GM12878 (cell line): ENCODE measurements at regions not wholly inside any gene's neighbourhood (a gene's known extent, or its start where the extent isn't known, plus 50 kb on each side); places are given as distances from the start of the nearest gene placed in this dataset.

ENCODE experiments used
- ATAC-seq: fragments of 200-7000 bp; cut with Tn5 transposase; 3 replicates; pipeline ENCODE4 v1.9.1; 2020; ENCODE audit warnings: mild to moderate bottlenecking, moderate library complexity
- BruUV-seq: library from RNA; stranded (reverse); fragments of 400-500 nt; replicated peaks from 2 replicates; lab custom pipeline; 2021; lab: Mats Ljungman, UMichigan
- CTCF ChIA-PET: fragments of 300-600 bp; sonication (Branson Sonifier 250); formaldehyde crosslinking; extraction: SDS; loops from one replicate; lab custom pipeline; 2021; ENCODE audit warnings: inconsistent platforms; lab: Yijun Ruan, JAX
- POLR2A ChIA-PET: fragments of 350-600 bp; formaldehyde crosslinking; extraction: SDS; loops from one replicate; lab custom pipeline; 2021; ENCODE audit warnings: inconsistent platforms; lab: Charles Lee
- RAD21 ChIA-PET: fragments of 300-600 bp; sonication (Branson Sonifier 250); formaldehyde crosslinking; loops from one replicate; lab custom pipeline; 2023; ENCODE audit warnings: antibody characterized with exemption; ENCODE audit not compliant: unreplicated experiment; lab: Charles Lee
- SMC1A ChIA-PET: fragments of 300-600 bp; sonication (Branson Sonifier 250); formaldehyde crosslinking; loops from one replicate; lab custom pipeline; 2023; ENCODE audit not compliant: unreplicated experiment, uncharacterized antibody; lab: Charles Lee
- DNase-seq: peaks from one replicate; pipeline ENCODE4 v3.0.0-alpha.2; 2011; ENCODE audit warnings: low read depth, low spot score
- FAIRE-seq: peaks from 3 replicates; lab custom pipeline; 2011; peaks lifted over from hg19 to GRCh38; lab: Jason Lieb, UNC
- H2AFZ ChIP-seq: 2 replicates; pipeline ENCODE4 v1.6.0; 2011; ENCODE audit warnings: low read depth, low read length, control low read depth; ENCODE audit not compliant: control insufficient read depth
- H3K27ac ChIP-seq: 2 replicates; pipeline ENCODE4 v1.5.1; 2011; ENCODE audit warnings: control low read depth; ENCODE audit not compliant: control insufficient read depth, insufficient read depth
- H3K27me3 ChIP-seq, 2 experiments: replicated peaks in 1 of 2; 2 replicates each; pipeline versions ENCODE4 v1.6.0 to v1.6.1; 2011; ENCODE audit warnings: low read length in 1 of 2; ENCODE audit not compliant: control insufficient read depth in 2 of 2, insufficient read depth in 2 of 2
- H3K36me3 ChIP-seq, 2 experiments: 2 replicates each; pipeline ENCODE4 v1.5.1; 2011; ENCODE audit warnings: low read length in 1 of 2; ENCODE audit not compliant: control insufficient read depth in 2 of 2, insufficient read depth in 2 of 2
- H3K4me1 ChIP-seq: 2 replicates; pipeline ENCODE4 v1.6.1; 2011; ENCODE audit warnings: mild to moderate bottlenecking, low read length, moderate library complexity, mixed read lengths; ENCODE audit not compliant: control insufficient read depth, insufficient read depth
- H3K4me2 ChIP-seq: 2 replicates; pipeline ENCODE4 v1.6.0; 2011; ENCODE audit warnings: control low read depth; ENCODE audit not compliant: control insufficient read depth, insufficient read depth
- H3K4me3 ChIP-seq: fragments of 200-600 bp; sonication (generic); 2 replicates; pipeline ENCODE4 v1.5.1; 2016
- H3K79me2 ChIP-seq: 2 replicates; pipeline ENCODE4 v1.6.0; 2011; ENCODE audit warnings: low read length; ENCODE audit not compliant: control insufficient read depth, insufficient read depth
- H3K9ac ChIP-seq: 2 replicates; pipeline ENCODE4 v1.8.0; 2011; ENCODE audit warnings: low read length, control low read depth, mixed read lengths; ENCODE audit not compliant: control insufficient read depth, insufficient read depth
- H3K9me3 ChIP-seq: replicated peaks from 3 replicates; pipeline ENCODE4 v1.5.1; 2011; ENCODE audit warnings: mild to moderate bottlenecking, low read length; ENCODE audit not compliant: control insufficient read depth, insufficient read depth
- H4K20me1 ChIP-seq: 2 replicates; pipeline ENCODE4 v1.6.0; 2011; ENCODE audit not compliant: control insufficient read depth, insufficient read depth
- CBX3 ChIP-seq: fragments of 200-600 bp; sonication (generic); IDR thresholded peaks from 2 replicates; pipeline ENCODE4 v1.6.1; 2016; ENCODE audit warnings: low read depth, borderline replicate concordance
- CEBPB ChIP-seq, 2 experiments: fragments of 150-350 bp in 1 of 2; IDR thresholded peaks; 2 replicates each; pipeline ENCODE4 v1.6.1; 2012 to 2014; ENCODE audit warnings: low read depth in 2 of 2, low read length in 2 of 2, borderline replicate concordance in 1 of 2, inconsistent platforms in 1 of 2
- ESRRA ChIP-seq: IDR thresholded peaks from 2 replicates; pipeline ENCODE4 v1.6.1; 2012; ENCODE audit warnings: mild to moderate bottlenecking, low read length, improper control_type of control experiment
- FOXM1 ChIP-seq: IDR thresholded peaks from 2 replicates; pipeline ENCODE4 v1.6.1; 2012; ENCODE audit warnings: low read depth, mild to moderate bottlenecking, inconsistent platforms, low read length, moderate library complexity
- HDAC2 ChIP-seq: fragments of 200-600 bp; sonication (generic); IDR thresholded peaks from 2 replicates; pipeline ENCODE4 v1.6.1; 2017
- MYC ChIP-seq: IDR thresholded peaks from 2 replicates; pipeline ENCODE4 v1.6.1; 2011; ENCODE audit warnings: mild to moderate bottlenecking, low read length, moderate library complexity, inconsistent platforms; ENCODE audit not compliant: insufficient read depth, insufficient replicate concordance, insufficient read length, severe bottlenecking
- NFXL1 ChIP-seq: fragments of 450-650 bp; IDR thresholded peaks from 2 replicates; pipeline ENCODE4 v1.6.1; 2017; ENCODE audit warnings: antibody characterized with exemption, mild to moderate bottlenecking, borderline replicate concordance
- NR2C1 ChIP-seq: fragments of 450-650 bp; IDR thresholded peaks from 2 replicates; pipeline ENCODE4 v1.6.1; 2017; ENCODE audit warnings: antibody characterized with exemption, mild to moderate bottlenecking, moderate library complexity
- WGBS: methylation state at CpG from one replicate; pipeline ENCODE4 v1.1.6; 2016; ENCODE audit warnings: low lambda C conversion rate; ENCODE audit not compliant: insufficient replicate concordance, insufficient coverage; ENCODE audit errors: missing lambda C conversion rate; 5-methylcytosine and 5-hydroxymethylcytosine counted together
- in situ Hi-C: fragments of 300-500 bp; cut with MboI; formaldehyde crosslinking; loops from 9 replicates; pipeline ENCODE4 v1.14.3; 2018; ENCODE audit warnings: mixed read lengths
- intact Hi-C: fragments of 100-400 bp; cut with micrococcal nuclease; formaldehyde crosslinking; loops from one replicate; pipeline ENCODE4 v1.14.2; 2022; ENCODE audit not compliant: unreplicated experiment
- TF ChIP-seq, protein P1 (sequence below): fragments of 450-650 bp; IDR thresholded peaks from 2 replicates; pipeline ENCODE4 v1.6.1; 2016; ENCODE audit warnings: mild to moderate bottlenecking
- TF ChIP-seq, protein P2 (sequence below): IDR thresholded peaks from 2 replicates; pipeline ENCODE4 v1.6.1; 2011; ENCODE audit warnings: borderline replicate concordance, low read depth, mild to moderate bottlenecking, moderate library complexity, low read length; ENCODE audit not compliant: insufficient read depth, poor library complexity, severe bottlenecking
- TF ChIP-seq, protein P3 (sequence below): fragments of 450-650 bp; IDR thresholded peaks from 2 replicates; pipeline ENCODE4 v1.6.1; 2017; ENCODE audit warnings: mild to moderate bottlenecking, moderate library complexity
- TF ChIP-seq, protein P4 (sequence below): fragments of 450-650 bp; conservative IDR thresholded peaks from 2 replicates; pipeline ENCODE4 v1.6.1; 2017; ENCODE audit warnings: mild to moderate bottlenecking, moderate library complexity
- TF ChIP-seq, protein P5 (sequence below): fragments of 450-650 bp; IDR thresholded peaks from 2 replicates; pipeline ENCODE4 v1.6.1; 2017; ENCODE audit warnings: mild to moderate bottlenecking, low read depth, inconsistent platforms; ENCODE audit not compliant: poor library complexity, severe bottlenecking

DNA sequence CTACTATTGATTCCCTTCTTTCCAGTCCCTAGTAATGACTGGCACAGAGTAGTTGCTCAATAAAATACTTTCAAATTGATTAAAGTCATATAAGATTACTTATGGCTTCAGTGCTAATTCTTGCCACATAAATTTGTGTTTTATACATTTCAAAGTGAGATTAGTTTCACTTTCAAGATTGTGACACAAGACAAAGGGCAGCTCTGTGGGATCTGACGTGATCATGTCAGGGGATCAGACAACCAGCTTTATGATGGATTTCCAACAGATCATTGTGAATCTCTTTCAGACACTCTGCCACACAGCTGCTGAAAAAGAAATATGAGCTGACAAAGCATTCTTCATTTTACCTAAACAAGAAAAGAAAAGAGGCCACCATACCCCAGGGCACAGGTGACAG is 73.4 kb upstream of the POMP start:
- H3K4me2 ChIP-seq: no peak overlapping the region
- FAIRE-seq (no peak), DNase-seq (no peak), ATAC-seq (peak; percentile 59)
- no peaks in the 10 kb centered on the region for H3K27me3 ChIP-seq
- H2AFZ ChIP-seq: no peak overlapping the region
- no peaks in the 10 kb centered on the region for H3K36me3 ChIP-seq
- H3K9me3 ChIP-seq: no peaks in the 10 kb centered on the region
- POLR2A ChIA-PET: interaction anchor here (1.2 kb wide), 1 partner anchor 10 kb away, joined by 3 read pairs; no protein-coding TSS in a partner anchor
- no peak overlapping the region for H3K27ac ChIP-seq
- CTCF ChIA-PET: interaction anchor here (0.8 to 1.1 kb wide), 3 partner anchors 10 to 74 kb away, joined by 3 read pairs; partner anchors contain the start of gene POMP
- H3K4me3 ChIP-seq: no peak overlapping the region
- no peaks in the 10 kb centered on the region for H4K20me1 ChIP-seq
- intact Hi-C loops: no loop called here
- in situ Hi-C loops: no loop called here
- BruUV-seq: no TSS peak
- RAD21 ChIA-PET: interaction anchor here (0.8 to 2.0 kb wide), 6 partner anchors 21 to 175 kb away, joined by 3 to 5 read pairs (median 3); no protein-coding TSS in a partner anchor
- H3K79me2 ChIP-seq: no peaks in the 10 kb centered on the region
- 86% methylated on average over 1 of the region's 1 CpG for WGBS
- no peak overlapping the region for H3K9ac ChIP-seq
- SMC1A ChIA-PET: interaction anchor here (1.1 to 2.4 kb wide), 4 partner anchors 9 to 63 kb away, joined by 3 to 13 read pairs (median 3); no protein-coding TSS in a partner anchor
- H3K4me1 ChIP-seq: no peaks in the 10 kb centered on the region
- TF ChIP-seq, protein P1, sequence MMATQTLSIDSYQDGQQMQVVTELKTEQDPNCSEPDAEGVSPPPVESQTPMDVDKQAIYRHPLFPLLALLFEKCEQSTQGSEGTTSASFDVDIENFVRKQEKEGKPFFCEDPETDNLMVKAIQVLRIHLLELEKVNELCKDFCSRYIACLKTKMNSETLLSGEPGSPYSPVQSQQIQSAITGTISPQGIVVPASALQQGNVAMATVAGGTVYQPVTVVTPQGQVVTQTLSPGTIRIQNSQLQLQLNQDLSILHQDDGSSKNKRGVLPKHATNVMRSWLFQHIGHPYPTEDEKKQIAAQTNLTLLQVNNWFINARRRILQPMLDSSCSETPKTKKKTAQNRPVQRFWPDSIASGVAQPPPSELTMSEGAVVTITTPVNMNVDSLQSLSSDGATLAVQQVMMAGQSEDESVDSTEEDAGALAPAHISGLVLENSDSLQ: no peak
- TF ChIP-seq ESRRA: no peak
- no peak for TF ChIP-seq NFXL1
- TF ChIP-seq, protein P2, sequence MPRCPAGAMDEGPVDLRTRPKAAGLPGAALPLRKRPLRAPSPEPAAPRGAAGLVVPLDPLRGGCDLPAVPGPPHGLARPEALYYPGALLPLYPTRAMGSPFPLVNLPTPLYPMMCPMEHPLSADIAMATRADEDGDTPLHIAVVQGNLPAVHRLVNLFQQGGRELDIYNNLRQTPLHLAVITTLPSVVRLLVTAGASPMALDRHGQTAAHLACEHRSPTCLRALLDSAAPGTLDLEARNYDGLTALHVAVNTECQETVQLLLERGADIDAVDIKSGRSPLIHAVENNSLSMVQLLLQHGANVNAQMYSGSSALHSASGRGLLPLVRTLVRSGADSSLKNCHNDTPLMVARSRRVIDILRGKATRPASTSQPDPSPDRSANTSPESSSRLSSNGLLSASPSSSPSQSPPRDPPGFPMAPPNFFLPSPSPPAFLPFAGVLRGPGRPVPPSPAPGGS: no peak
- TF ChIP-seq, protein P3, sequence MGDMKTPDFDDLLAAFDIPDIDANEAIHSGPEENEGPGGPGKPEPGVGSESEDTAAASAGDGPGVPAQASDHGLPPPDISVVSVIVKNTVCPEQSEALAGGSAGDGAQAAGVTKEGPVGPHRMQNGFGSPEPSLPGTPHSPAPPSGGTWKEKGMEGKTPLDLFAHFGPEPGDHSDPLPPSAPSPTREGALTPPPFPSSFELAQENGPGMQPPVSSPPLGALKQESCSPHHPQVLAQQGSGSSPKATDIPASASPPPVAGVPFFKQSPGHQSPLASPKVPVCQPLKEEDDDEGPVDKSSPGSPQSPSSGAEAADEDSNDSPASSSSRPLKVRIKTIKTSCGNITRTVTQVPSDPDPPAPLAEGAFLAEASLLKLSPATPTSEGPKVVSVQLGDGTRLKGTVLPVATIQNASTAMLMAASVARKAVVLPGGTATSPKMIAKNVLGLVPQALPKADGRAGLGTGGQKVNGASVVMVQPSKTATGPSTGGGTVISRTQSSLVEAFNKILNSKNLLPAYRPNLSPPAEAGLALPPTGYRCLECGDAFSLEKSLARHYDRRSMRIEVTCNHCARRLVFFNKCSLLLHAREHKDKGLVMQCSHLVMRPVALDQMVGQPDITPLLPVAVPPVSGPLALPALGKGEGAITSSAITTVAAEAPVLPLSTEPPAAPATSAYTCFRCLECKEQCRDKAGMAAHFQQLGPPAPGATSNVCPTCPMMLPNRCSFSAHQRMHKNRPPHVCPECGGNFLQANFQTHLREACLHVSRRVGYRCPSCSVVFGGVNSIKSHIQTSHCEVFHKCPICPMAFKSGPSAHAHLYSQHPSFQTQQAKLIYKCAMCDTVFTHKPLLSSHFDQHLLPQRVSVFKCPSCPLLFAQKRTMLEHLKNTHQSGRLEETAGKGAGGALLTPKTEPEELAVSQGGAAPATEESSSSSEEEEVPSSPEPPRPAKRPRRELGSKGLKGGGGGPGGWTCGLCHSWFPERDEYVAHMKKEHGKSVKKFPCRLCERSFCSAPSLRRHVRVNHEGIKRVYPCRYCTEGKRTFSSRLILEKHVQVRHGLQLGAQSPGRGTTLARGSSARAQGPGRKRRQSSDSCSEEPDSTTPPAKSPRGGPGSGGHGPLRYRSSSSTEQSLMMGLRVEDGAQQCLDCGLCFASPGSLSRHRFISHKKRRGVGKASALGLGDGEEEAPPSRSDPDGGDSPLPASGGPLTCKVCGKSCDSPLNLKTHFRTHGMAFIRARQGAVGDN: no peak
- TF ChIP-seq FOXM1: no peak
- TF ChIP-seq, protein P4, sequence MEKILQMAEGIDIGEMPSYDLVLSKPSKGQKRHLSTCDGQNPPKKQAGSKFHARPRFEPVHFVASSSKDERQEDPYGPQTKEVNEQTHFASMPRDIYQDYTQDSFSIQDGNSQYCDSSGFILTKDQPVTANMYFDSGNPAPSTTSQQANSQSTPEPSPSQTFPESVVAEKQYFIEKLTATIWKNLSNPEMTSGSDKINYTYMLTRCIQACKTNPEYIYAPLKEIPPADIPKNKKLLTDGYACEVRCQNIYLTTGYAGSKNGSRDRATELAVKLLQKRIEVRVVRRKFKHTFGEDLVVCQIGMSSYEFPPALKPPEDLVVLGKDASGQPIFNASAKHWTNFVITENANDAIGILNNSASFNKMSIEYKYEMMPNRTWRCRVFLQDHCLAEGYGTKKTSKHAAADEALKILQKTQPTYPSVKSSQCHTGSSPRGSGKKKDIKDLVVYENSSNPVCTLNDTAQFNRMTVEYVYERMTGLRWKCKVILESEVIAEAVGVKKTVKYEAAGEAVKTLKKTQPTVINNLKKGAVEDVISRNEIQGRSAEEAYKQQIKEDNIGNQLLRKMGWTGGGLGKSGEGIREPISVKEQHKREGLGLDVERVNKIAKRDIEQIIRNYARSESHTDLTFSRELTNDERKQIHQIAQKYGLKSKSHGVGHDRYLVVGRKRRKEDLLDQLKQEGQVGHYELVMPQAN: no peak
- TF ChIP-seq MYC: no peak
- TF ChIP-seq CBX3: no peak
- no peak for TF ChIP-seq CEBPB (IDR thresholded peaks at IDR 0.05; ENCODE audit: borderline replicate concordance in 1 of 2, low read depth in 2 of 2, low read length in 2 of 2)
- TF ChIP-seq NR2C1: no peak
- no peak for TF ChIP-seq HDAC2
- TF ChIP-seq, protein P5, sequence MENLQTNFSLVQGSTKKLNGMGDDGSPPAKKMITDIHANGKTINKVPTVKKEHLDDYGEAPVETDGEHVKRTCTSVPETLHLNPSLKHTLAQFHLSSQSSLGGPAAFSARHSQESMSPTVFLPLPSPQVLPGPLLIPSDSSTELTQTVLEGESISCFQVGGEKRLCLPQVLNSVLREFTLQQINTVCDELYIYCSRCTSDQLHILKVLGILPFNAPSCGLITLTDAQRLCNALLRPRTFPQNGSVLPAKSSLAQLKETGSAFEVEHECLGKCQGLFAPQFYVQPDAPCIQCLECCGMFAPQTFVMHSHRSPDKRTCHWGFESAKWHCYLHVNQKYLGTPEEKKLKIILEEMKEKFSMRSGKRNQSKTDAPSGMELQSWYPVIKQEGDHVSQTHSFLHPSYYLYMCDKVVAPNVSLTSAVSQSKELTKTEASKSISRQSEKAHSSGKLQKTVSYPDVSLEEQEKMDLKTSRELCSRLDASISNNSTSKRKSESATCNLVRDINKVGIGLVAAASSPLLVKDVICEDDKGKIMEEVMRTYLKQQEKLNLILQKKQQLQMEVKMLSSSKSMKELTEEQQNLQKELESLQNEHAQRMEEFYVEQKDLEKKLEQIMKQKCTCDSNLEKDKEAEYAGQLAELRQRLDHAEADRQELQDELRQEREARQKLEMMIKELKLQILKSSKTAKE: no peak
